Liver (tissue), 8 donors: ENCODE measurements at regions not wholly inside any gene's neighbourhood (a gene's known extent, or its start where the extent isn't known, plus 50 kb on each side); places are given as distances from the start of the nearest gene placed in this dataset.

Experiments
- DNase-seq: peaks from one replicate; pipeline ENCODE4 v3.0.0-alpha.2; 2017; ENCODE audit warnings: low spot score
- H3K27ac ChIP-seq, 2 donors: one replicate each; pipeline ENCODE4 v1.7.0; 2013; ENCODE audit warnings: inconsistent platforms in 2 of 2, low read length in 2 of 2, control low read depth in 1 of 2, low read depth in 1 of 2, mild to moderate bottlenecking in 1 of 2
- H3K27me3 ChIP-seq, 4 donors: one replicate each; pipeline versions ENCODE4 v1.6.1 to v1.7.0; 2013; ENCODE audit warnings: low read length in 3 of 4, inconsistent platforms in 1 of 4, mild to moderate bottlenecking in 1 of 4, moderate library complexity in 1 of 4; ENCODE audit not compliant: control insufficient read depth in 4 of 4, insufficient read depth in 4 of 4
- H3K36me3 ChIP-seq, 4 donors: one replicate each; pipeline versions ENCODE4 v1.6.1 to v1.7.0; 2013; ENCODE audit warnings: low read length in 3 of 4, mild to moderate bottlenecking in 3 of 4, low read depth in 1 of 4, moderate library complexity in 1 of 4; ENCODE audit not compliant: control insufficient read depth in 4 of 4, insufficient read depth in 3 of 4
- H3K4me1 ChIP-seq, 4 donors: one replicate each; pipeline versions ENCODE4 v1.6.1 to v1.7.0; 2013; ENCODE audit warnings: low read length in 3 of 4, mild to moderate bottlenecking in 3 of 4, moderate library complexity in 1 of 4; ENCODE audit not compliant: control insufficient read depth in 4 of 4, insufficient read depth in 4 of 4
- H3K4me3 ChIP-seq, 3 donors: one replicate each; pipeline versions ENCODE4 v1.6.1 to v1.7.0; 2013; ENCODE audit warnings: low read length in 3 of 3, control low read depth in 1 of 3, low read depth in 1 of 3, mild to moderate bottlenecking in 1 of 3
- H3K9ac ChIP-seq, 2 donors: one replicate each; pipeline ENCODE4 v1.7.0; 2013; ENCODE audit warnings: low read length in 2 of 2, mild to moderate bottlenecking in 2 of 2, moderate library complexity in 2 of 2, control low read depth in 1 of 2, low read depth in 1 of 2
- H3K9me3 ChIP-seq, 4 donors: one replicate each; pipeline versions ENCODE4 v1.6.1 to v1.7.0; 2013; ENCODE audit warnings: low read length in 3 of 4; ENCODE audit not compliant: control insufficient read depth in 4 of 4
- EGR1 ChIP-seq, 2 donors: IDR thresholded peaks; 2 replicates each; pipeline ENCODE4 v1.6.1; 2016 to 2018; ENCODE audit warnings: antibody characterized with exemption in 2 of 2, low read depth in 2 of 2
- FOXA1 ChIP-seq: IDR thresholded peaks from 2 replicates; pipeline ENCODE4 v1.6.1; 2016; ENCODE audit warnings: antibody characterized with exemption
- FOXA2 ChIP-seq: IDR thresholded peaks from 2 replicates; pipeline ENCODE4 v1.6.1; 2016; ENCODE audit warnings: antibody characterized with exemption
- GABPA ChIP-seq, 2 donors: IDR thresholded peaks in 1 of 2; conservative IDR thresholded peaks in 1 of 2; 2 replicates each; pipeline ENCODE4 v1.6.1; 2016; ENCODE audit warnings: antibody characterized with exemption in 2 of 2, mild to moderate bottlenecking in 1 of 2, moderate library complexity in 1 of 2
- HNF4A ChIP-seq, 2 donors: conservative IDR thresholded peaks; 2 replicates each; pipeline ENCODE4 v1.6.1; 2016; ENCODE audit warnings: antibody characterized with exemption in 2 of 2, mild to moderate bottlenecking in 2 of 2
- HNF4G ChIP-seq: IDR thresholded peaks from 2 replicates; pipeline ENCODE4 v1.6.1; 2016; ENCODE audit warnings: antibody characterized with exemption
- JUND ChIP-seq, 2 donors: IDR thresholded peaks; 2 replicates each; pipeline ENCODE4 v1.6.1; 2016; ENCODE audit warnings: antibody characterized with exemption in 2 of 2
- NR2F2 ChIP-seq: IDR thresholded peaks from 2 replicates; pipeline ENCODE4 v1.6.1; 2016; ENCODE audit warnings: antibody characterized with exemption
- RAD21 ChIP-seq, 2 donors: IDR thresholded peaks; 2 replicates each; pipeline ENCODE4 v1.6.1; 2016; ENCODE audit warnings: antibody characterized with exemption in 2 of 2, mild to moderate bottlenecking in 2 of 2
- RXRA ChIP-seq, 2 donors: IDR thresholded peaks; 2 replicates each; pipeline ENCODE4 v1.6.1; 2017 to 2018; ENCODE audit warnings: antibody characterized with exemption in 2 of 2, mild to moderate bottlenecking in 1 of 2
- SP1 ChIP-seq: IDR thresholded peaks from 2 replicates; pipeline ENCODE4 v1.6.1; 2018; ENCODE audit warnings: antibody characterized with exemption, mild to moderate bottlenecking
- TAF1 ChIP-seq: conservative IDR thresholded peaks from 2 replicates; pipeline ENCODE4 v1.6.1; 2016; ENCODE audit warnings: antibody characterized with exemption, mild to moderate bottlenecking
- YY1 ChIP-seq: IDR thresholded peaks from 2 replicates; pipeline ENCODE4 v1.6.1; 2016; ENCODE audit warnings: antibody characterized with exemption, mild to moderate bottlenecking
- WGBS: extraction: QIAGEN DNeasy Blood & Tissue Kit; methylation state at CpG from one replicate; pipeline ENCODE4 v1.1.7; 2013; 5-methylcytosine and 5-hydroxymethylcytosine counted together
- TF ChIP-seq, protein P1 (sequence below): fragments of 150-350 bp; IDR thresholded peaks from 2 replicates; pipeline ENCODE4 v1.5.1; 2017; ENCODE audit warnings: improper control_type of control experiment, low read depth, low read length; ENCODE audit not compliant: missing input control
- TF ChIP-seq, protein P2 (sequence below): IDR thresholded peaks from 2 replicates; pipeline ENCODE4 v1.6.1; 2016; ENCODE audit warnings: antibody characterized with exemption, mild to moderate bottlenecking
- TF ChIP-seq, protein P3 (sequence below): IDR thresholded peaks from 2 replicates; pipeline ENCODE4 v1.6.1; 2016; ENCODE audit warnings: antibody characterized with exemption
- TF ChIP-seq, protein P4 (sequence below): IDR thresholded peaks from 2 replicates; pipeline ENCODE4 v1.6.1; 2016; ENCODE audit warnings: antibody characterized with exemption
- donor health status: healthy.
- donor health status: healthy.
- donor health status: healthy.
- donor health status: healthy.
- donor health status: healthy.

DNA sequence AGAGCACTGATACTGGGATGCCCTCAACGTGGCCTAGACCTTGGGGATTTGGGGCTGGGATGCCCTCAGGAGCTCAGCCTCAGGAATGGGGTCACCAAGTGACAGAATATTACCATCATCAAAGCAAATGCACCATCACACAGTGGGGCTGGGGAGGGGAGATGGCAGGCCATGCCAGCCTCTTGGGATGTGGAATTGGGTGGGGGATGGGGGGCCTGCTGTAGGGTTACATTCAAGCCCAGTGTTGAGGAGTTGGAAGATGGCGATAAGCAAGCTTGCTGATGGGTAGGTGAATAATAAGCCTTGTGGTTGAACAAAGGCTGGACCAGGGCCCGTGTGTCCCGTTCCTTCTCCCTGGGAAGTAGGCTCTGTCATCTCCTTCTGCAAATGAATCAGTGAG is 69.1 kb upstream of the GPR12 start:
- Histone ChIP-seq H3K4me3 (no peak overlapping the region), H3K27ac (no peak overlapping the region), H3K36me3 (no peaks in the 10 kb centered on the region), H3K9me3 (no peaks in the 10 kb centered on the region), H3K4me1 (no peaks in the 10 kb centered on the region), H3K9ac (no peak overlapping the region), H3K27me3 (peaks cover 0 to 7% (median 0%) of the 10 kb centered on the region in 4 donors)
- 84% methylated on average over 4 of the region's 4 CpGs for WGBS
- TF ChIP-seq SP1 (no peak), GABPA (IDR thresholded peaks at IDR 0.05 in 1 of 2, conservative IDR thresholded peaks at IDR 0.05 in 1 of 2) (no peak), EGR1 (IDR thresholded peaks at IDR 0.05; ENCODE audit: low read depth in 2 of 2) (no peak), YY1 (no peak), NR2F2 (no peak), FOXA1 (no peak), TAF1 (no peak), RXRA (IDR thresholded peaks at IDR 0.05) (no peak), FOXA2 (no peak), HNF4G (no peak), HNF4A (conservative IDR thresholded peaks at IDR 0.05) (no peak), RAD21 (IDR thresholded peaks at IDR 0.05) (no peak), JUND (IDR thresholded peaks at IDR 0.05) (no peak)
- TF ChIP-seq, protein P1, sequence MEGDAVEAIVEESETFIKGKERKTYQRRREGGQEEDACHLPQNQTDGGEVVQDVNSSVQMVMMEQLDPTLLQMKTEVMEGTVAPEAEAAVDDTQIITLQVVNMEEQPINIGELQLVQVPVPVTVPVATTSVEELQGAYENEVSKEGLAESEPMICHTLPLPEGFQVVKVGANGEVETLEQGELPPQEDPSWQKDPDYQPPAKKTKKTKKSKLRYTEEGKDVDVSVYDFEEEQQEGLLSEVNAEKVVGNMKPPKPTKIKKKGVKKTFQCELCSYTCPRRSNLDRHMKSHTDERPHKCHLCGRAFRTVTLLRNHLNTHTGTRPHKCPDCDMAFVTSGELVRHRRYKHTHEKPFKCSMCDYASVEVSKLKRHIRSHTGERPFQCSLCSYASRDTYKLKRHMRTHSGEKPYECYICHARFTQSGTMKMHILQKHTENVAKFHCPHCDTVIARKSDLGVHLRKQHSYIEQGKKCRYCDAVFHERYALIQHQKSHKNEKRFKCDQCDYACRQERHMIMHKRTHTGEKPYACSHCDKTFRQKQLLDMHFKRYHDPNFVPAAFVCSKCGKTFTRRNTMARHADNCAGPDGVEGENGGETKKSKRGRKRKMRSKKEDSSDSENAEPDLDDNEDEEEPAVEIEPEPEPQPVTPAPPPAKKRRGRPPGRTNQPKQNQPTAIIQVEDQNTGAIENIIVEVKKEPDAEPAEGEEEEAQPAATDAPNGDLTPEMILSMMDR, result no peak
- TF ChIP-seq, protein P2, sequence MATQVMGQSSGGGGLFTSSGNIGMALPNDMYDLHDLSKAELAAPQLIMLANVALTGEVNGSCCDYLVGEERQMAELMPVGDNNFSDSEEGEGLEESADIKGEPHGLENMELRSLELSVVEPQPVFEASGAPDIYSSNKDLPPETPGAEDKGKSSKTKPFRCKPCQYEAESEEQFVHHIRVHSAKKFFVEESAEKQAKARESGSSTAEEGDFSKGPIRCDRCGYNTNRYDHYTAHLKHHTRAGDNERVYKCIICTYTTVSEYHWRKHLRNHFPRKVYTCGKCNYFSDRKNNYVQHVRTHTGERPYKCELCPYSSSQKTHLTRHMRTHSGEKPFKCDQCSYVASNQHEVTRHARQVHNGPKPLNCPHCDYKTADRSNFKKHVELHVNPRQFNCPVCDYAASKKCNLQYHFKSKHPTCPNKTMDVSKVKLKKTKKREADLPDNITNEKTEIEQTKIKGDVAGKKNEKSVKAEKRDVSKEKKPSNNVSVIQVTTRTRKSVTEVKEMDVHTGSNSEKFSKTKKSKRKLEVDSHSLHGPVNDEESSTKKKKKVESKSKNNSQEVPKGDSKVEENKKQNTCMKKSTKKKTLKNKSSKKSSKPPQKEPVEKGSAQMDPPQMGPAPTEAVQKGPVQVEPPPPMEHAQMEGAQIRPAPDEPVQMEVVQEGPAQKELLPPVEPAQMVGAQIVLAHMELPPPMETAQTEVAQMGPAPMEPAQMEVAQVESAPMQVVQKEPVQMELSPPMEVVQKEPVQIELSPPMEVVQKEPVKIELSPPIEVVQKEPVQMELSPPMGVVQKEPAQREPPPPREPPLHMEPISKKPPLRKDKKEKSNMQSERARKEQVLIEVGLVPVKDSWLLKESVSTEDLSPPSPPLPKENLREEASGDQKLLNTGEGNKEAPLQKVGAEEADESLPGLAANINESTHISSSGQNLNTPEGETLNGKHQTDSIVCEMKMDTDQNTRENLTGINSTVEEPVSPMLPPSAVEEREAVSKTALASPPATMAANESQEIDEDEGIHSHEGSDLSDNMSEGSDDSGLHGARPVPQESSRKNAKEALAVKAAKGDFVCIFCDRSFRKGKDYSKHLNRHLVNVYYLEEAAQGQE, result no peak
- DNase-seq, result no peak

DNA sequence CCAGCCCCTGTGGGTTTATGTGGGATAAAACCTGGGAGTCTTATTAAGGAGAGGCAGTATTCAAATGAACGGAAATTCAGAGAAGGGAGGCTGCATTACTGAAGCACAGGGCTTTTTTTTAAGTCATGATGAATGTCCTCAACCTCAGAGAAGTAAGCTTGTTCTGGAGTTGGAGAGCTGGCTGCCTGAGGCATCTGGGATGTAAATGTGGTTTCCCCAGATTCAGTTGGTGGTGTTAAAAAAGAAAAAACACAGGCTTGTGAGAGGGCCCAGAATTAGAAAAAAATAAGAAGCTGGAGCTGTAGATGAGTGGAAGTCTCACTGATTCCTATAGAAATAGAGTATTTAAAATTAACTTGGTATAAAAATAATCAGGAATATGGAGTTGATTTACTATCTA is 64.0 kb upstream of the GPR12 start:
- TF ChIP-seq RXRA (IDR thresholded peaks at IDR 0.05), result no peak
- TF ChIP-seq, protein P1, result no peak
- no peak for TF ChIP-seq EGR1 (IDR thresholded peaks at IDR 0.05; ENCODE audit: low read depth in 2 of 2)
- TF ChIP-seq SP1, result no peak
- TF ChIP-seq FOXA2, result no peak
- no peak for TF ChIP-seq GABPA (IDR thresholded peaks at IDR 0.05 in 1 of 2, conservative IDR thresholded peaks at IDR 0.05 in 1 of 2)
- TF ChIP-seq JUND (IDR thresholded peaks at IDR 0.05), result no peak
- no peak for TF ChIP-seq HNF4A (conservative IDR thresholded peaks at IDR 0.05)
- TF ChIP-seq, protein P3, sequence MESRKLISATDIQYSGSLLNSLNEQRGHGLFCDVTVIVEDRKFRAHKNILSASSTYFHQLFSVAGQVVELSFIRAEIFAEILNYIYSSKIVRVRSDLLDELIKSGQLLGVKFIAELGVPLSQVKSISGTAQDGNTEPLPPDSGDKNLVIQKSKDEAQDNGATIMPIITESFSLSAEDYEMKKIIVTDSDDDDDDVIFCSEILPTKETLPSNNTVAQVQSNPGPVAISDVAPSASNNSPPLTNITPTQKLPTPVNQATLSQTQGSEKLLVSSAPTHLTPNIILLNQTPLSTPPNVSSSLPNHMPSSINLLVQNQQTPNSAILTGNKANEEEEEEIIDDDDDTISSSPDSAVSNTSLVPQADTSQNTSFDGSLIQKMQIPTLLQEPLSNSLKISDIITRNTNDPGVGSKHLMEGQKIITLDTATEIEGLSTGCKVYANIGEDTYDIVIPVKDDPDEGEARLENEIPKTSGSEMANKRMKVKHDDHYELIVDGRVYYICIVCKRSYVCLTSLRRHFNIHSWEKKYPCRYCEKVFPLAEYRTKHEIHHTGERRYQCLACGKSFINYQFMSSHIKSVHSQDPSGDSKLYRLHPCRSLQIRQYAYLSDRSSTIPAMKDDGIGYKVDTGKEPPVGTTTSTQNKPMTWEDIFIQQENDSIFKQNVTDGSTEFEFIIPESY, result no peak
- TF ChIP-seq RAD21 (IDR thresholded peaks at IDR 0.05), result no peak
- no peak for TF ChIP-seq HNF4G
- TF ChIP-seq, protein P4, sequence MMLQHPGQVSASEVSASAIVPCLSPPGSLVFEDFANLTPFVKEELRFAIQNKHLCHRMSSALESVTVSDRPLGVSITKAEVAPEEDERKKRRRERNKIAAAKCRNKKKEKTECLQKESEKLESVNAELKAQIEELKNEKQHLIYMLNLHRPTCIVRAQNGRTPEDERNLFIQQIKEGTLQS, result no peak
- TF ChIP-seq NR2F2, result no peak
- TF ChIP-seq YY1, result no peak
- TF ChIP-seq, protein P2, result no peak
- TF ChIP-seq TAF1, result no peak
- TF ChIP-seq FOXA1, result no peak
- Histone ChIP-seq H3K9ac (no peak overlapping the region), H3K4me1 (no peaks in the 10 kb centered on the region), H3K36me3 (no peaks in the 10 kb centered on the region), H3K9me3 (no peaks in the 10 kb centered on the region), H3K4me3 (no peak overlapping the region), H3K27me3 (no peaks in the 10 kb centered on the region), H3K27ac (no peak overlapping the region)
- DNase-seq, result no peak
- 3% methylated on average over 1 of the region's 1 CpG for WGBS
